ENCODE measurements at regions not wholly inside any gene's neighbourhood (a gene's known extent, or its start where the extent isn't known, plus 50 kb on each side); places are given as distances from the start of the nearest gene placed in this dataset.

- no peak for TF ChIP-seq POLR2A (IDR thresholded peaks at IDR 0.05)
- TF ChIP-seq CTCF (IDR thresholded peaks at IDR 0.05): no peak
Measured at GRCh38 chr20:17872434-17872833, 96.2 kb downstream of the SNX5 start.

Measured in breast epithelium (tissue), 3 donors.